Colonic mucosa (tissue), 4 donors: ENCODE measurements at regions not wholly inside any gene's neighbourhood (a gene's known extent, or its start where the extent isn't known, plus 50 kb on each side); places are given as distances from the start of the nearest gene placed in this dataset.
"Not testable (repeated sequence)": the region's sequence is repeated elsewhere in the genome, so short reads cannot be mapped to it uniquely, and the experiment has no call there.

Source experiments
- DNase-seq: peaks from one replicate; pipeline ENCODE4 v3.0.0-alpha.2; 2020
- H3K27ac ChIP-seq: fragments of 200-600 bp; one replicate; pipeline ENCODE4 v1.8.0; 2021
- H3K27me3 ChIP-seq: fragments of 200-600 bp; one replicate; pipeline ENCODE4 v1.8.0; 2021
- H3K36me3 ChIP-seq: fragments of 200-600 bp; one replicate; pipeline ENCODE4 v1.8.0; 2021
- H3K4me1 ChIP-seq: fragments of 200-600 bp; one replicate; pipeline ENCODE4 v1.8.0; 2021; ENCODE audit warnings: mild to moderate bottlenecking
- H3K4me3 ChIP-seq: fragments of 200-600 bp; one replicate; pipeline ENCODE4 v1.8.0; 2021
- H3K9ac ChIP-seq, 2 donors: one replicate each; pipeline ENCODE4 v1.7.0; 2013; ENCODE audit warnings: control low read depth in 2 of 2, low read depth in 2 of 2, low read length in 2 of 2
- H3K9me3 ChIP-seq: fragments of 200-600 bp; one replicate; pipeline ENCODE4 v1.8.0; 2021
- CTCF ChIP-seq: fragments of 200-600 bp; IDR thresholded peaks from one replicate; pipeline ENCODE4 v1.8.0; 2022; ENCODE audit warnings: antibody characterized with exemption, mild to moderate bottlenecking
- intact Hi-C: fragments of 100-400 bp; cut with DNase I; formaldehyde crosslinking; loops from one replicate; pipeline ENCODE4 v1.14.1; 2022
- donor health status: healthy.
- donor health status: DM: no; HTN: no; CAD: no.
- donor health status: DM: no; HTN: no; CAD: no.

- H3K27ac ChIP-seq, result no peak overlapping the region
- H3K9me3 ChIP-seq, result no peaks in the 10 kb centered on the region
- no peak for TF ChIP-seq CTCF
- no peak overlapping the region for H3K9ac ChIP-seq
- no peak for DNase-seq
- H3K27me3 ChIP-seq, result no peaks in the 10 kb centered on the region
- no peaks in the 10 kb centered on the region for H3K36me3 ChIP-seq
- H3K4me3 ChIP-seq, result no peak overlapping the region
- no peaks in the 10 kb centered on the region for H3K4me1 ChIP-seq
- intact Hi-C loops, result no loop called here
These were observed 457.3 kb upstream of the MIR17HG start for GRCh38 chr13:90889906-90890834.

GRCh38 chr13:90891329-90891728, 456.2 kb upstream of the MIR17HG start:
- no peaks in the 10 kb centered on the region for H3K9me3 ChIP-seq
- H3K27me3 ChIP-seq, result no peaks in the 10 kb centered on the region
- no peaks in the 10 kb centered on the region for H3K36me3 ChIP-seq
- H3K27ac ChIP-seq, result no peak overlapping the region
- no peak overlapping the region for H3K9ac ChIP-seq
- no peaks in the 10 kb centered on the region for H3K4me1 ChIP-seq
- intact Hi-C loops, result no loop called here
- no peak for DNase-seq
- no peak overlapping the region for H3K4me3 ChIP-seq
- TF ChIP-seq CTCF, result no peak

- H3K36me3 ChIP-seq, H3K27me3 ChIP-seq, H3K9ac ChIP-seq, H3K4me1 ChIP-seq, intact Hi-C loops, H3K27ac ChIP-seq, H3K9me3 ChIP-seq, H3K4me3 ChIP-seq, DNase-seq: not testable (repeated sequence)
These were observed 454.3 kb upstream of the MIR17HG start for GRCh38 chr13:90893199-90893598.

GRCh38 chr13:90896002-90896401, 451.5 kb upstream of the MIR17HG start:
- no peaks in the 10 kb centered on the region for H3K4me1 ChIP-seq
- H3K4me3 ChIP-seq, result no peak overlapping the region
- H3K27ac ChIP-seq, result no peak overlapping the region
- H3K27me3 ChIP-seq, result no peaks in the 10 kb centered on the region
- H3K9me3 ChIP-seq, result no peaks in the 10 kb centered on the region
- no peak overlapping the region for H3K9ac ChIP-seq
- no peak for TF ChIP-seq CTCF
- H3K36me3 ChIP-seq, result no peaks in the 10 kb centered on the region
- intact Hi-C loops, result no loop called here
- DNase-seq, result no peak

GRCh38 chr13:90898811-90899210, 448.7 kb upstream of the MIR17HG start:
- no peak for TF ChIP-seq CTCF

GRCh38 chr13:90899416-90899815, 448.1 kb upstream of the MIR17HG start:
- Histone ChIP-seq H3K27ac (no peak overlapping the region), H3K4me1 (no peaks in the 10 kb centered on the region), H3K4me3 (no peak overlapping the region), H3K9me3 (no peaks in the 10 kb centered on the region), H3K27me3 (no peaks in the 10 kb centered on the region), H3K9ac (no peak overlapping the region), H3K36me3 (no peaks in the 10 kb centered on the region)
- no peak for DNase-seq
- intact Hi-C loops, result no loop called here
- no peak for TF ChIP-seq CTCF

More at GRCh38 chr13:90898811-90899210, 448.7 kb upstream of the MIR17HG start:
- intact Hi-C loops, result no loop called here
- Histone ChIP-seq H3K9me3 (no peaks in the 10 kb centered on the region), H3K4me3 (no peak overlapping the region), H3K4me1 (no peaks in the 10 kb centered on the region), H3K27me3 (no peaks in the 10 kb centered on the region), H3K9ac (no peak overlapping the region), H3K27ac (no peak overlapping the region), H3K36me3 (no peaks in the 10 kb centered on the region)
- no peak for DNase-seq
